ACC112 (cell line): ENCODE measurements at regions not wholly inside any gene's neighbourhood (a gene's known extent, or its start where the extent isn't known, plus 50 kb on each side); places are given as distances from the start of the nearest gene placed in this dataset.
"Not testable (repeated sequence)": the region's sequence is repeated elsewhere in the genome, so short reads cannot be mapped to it uniquely, and the experiment has no call there.

ENCODE experiments used
- H2AFZ ChIP-seq: fragments of 200-600 bp; sonication (generic); one replicate; pipeline ENCODE4 v1.6.0; 2017; ENCODE audit warnings: antibody characterized with exemption, low read length; ENCODE audit not compliant: unreplicated experiment
- H3K27ac ChIP-seq: fragments of 200-600 bp; sonication (generic); 2 replicates; pipeline ENCODE4 v1.5.1; 2014; ENCODE audit warnings: low read depth, mild to moderate bottlenecking, antibody characterized with exemption, low read length, moderate library complexity
- H3K27me3 ChIP-seq: fragments of 200-600 bp; sonication (generic); 2 replicates; pipeline ENCODE4 v1.6.1; 2014; ENCODE audit warnings: mild to moderate bottlenecking, antibody characterized with exemption, low read length, moderate library complexity, mixed read lengths; ENCODE audit not compliant: insufficient read depth
- H3K36me3 ChIP-seq: fragments of 200-600 bp; sonication (generic); 2 replicates; pipeline ENCODE4 v1.6.1; 2016; ENCODE audit warnings: mild to moderate bottlenecking, antibody characterized with exemption, low read length, moderate library complexity, mixed read lengths; ENCODE audit not compliant: insufficient read depth
- H3K4me1 ChIP-seq: fragments of 200-600 bp; sonication (generic); one replicate; pipeline ENCODE4 v1.6.1; 2016; ENCODE audit warnings: low read length, mixed read lengths; ENCODE audit not compliant: insufficient read depth, unreplicated experiment, control insufficient read depth
- H3K4me3 ChIP-seq: fragments of 200-600 bp; sonication (generic); 2 replicates; pipeline ENCODE4 v1.5.1; 2014; ENCODE audit warnings: mild to moderate bottlenecking, low read depth, low read length
- H3K79me2 ChIP-seq: fragments of 200-600 bp; sonication (generic); one replicate; pipeline ENCODE4 v1.6.0; 2016; ENCODE audit warnings: low read length; ENCODE audit not compliant: control insufficient read depth, unreplicated experiment, insufficient read depth

DNA sequence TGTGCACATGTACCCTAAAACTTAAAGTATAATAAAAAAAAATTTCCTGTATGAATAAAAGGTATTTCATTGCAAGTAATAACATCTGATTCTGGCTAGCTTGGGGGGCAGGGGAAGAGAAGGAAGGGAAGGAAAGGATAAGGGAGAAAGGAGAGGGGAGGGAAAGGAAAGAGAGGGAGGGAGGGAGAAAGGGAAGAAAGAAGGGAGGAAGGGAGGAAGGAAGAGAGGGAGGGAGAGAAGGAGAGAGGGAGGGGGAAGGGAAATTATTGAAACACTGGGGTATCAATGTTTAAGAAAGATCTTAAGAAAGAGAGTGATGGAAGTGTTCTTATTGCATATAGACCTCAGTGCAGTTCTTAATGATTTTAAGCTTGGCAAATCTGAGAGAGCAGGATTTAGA lies 129.8 kb upstream of the ZNF366 start:
- H2AFZ ChIP-seq = no peak overlapping the region
- H3K27me3 ChIP-seq = no peaks in the 10 kb centered on the region
- H3K4me1 ChIP-seq = peaks cover 3% of the 10 kb centered on the region
- no peaks in the 10 kb centered on the region for H3K79me2 ChIP-seq
- no peaks in the 10 kb centered on the region for H3K36me3 ChIP-seq
- no peak overlapping the region for H3K4me3 ChIP-seq
- H3K27ac ChIP-seq = no peak overlapping the region

GRCh38 chr5:72636565-72636964 lies 129.4 kb upstream of the ZNF366 start:
- H3K4me1 ChIP-seq, H3K27me3 ChIP-seq, H2AFZ ChIP-seq, H3K4me3 ChIP-seq, H3K36me3 ChIP-seq, H3K27ac ChIP-seq, H3K79me2 ChIP-seq: not testable (repeated sequence)

DNA sequence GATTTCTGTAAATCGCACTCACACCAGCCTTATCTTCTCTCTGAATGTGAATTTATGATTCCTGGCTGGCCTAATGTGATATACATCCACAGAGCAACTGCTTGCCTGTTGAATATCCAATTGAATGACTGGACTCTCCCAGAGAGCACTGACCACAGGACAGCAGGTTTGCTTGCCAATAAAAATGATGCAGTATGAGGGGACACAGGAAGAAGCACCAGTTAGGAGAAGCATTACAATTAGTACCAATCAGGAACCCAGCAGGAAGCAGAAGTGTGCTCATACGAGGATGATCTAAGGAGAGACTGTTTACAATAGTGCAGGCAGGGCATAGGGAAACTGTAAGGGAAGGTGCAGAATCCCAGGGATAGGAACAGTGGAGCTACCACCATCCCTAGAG lies 127.2 kb upstream of the ZNF366 start:
- Histone ChIP-seq H3K27me3 (no peaks in the 10 kb centered on the region), H3K4me1 (peaks cover 3% of the 10 kb centered on the region), H3K79me2 (no peaks in the 10 kb centered on the region), H2AFZ (no peak overlapping the region), H3K4me3 (no peak overlapping the region), H3K36me3 (no peaks in the 10 kb centered on the region), H3K27ac (no peak overlapping the region)

GRCh38 chr5:72633649-72634048 lies 126.4 kb upstream of the ZNF366 start:
- H3K79me2 ChIP-seq = no peaks in the 10 kb centered on the region
- peaks cover 3% of the 10 kb centered on the region for H3K4me1 ChIP-seq
- no peak overlapping the region for H3K27ac ChIP-seq
- H3K4me3 ChIP-seq = no peak overlapping the region
- no peak overlapping the region for H2AFZ ChIP-seq
- H3K36me3 ChIP-seq = no peaks in the 10 kb centered on the region
- no peaks in the 10 kb centered on the region for H3K27me3 ChIP-seq

DNA sequence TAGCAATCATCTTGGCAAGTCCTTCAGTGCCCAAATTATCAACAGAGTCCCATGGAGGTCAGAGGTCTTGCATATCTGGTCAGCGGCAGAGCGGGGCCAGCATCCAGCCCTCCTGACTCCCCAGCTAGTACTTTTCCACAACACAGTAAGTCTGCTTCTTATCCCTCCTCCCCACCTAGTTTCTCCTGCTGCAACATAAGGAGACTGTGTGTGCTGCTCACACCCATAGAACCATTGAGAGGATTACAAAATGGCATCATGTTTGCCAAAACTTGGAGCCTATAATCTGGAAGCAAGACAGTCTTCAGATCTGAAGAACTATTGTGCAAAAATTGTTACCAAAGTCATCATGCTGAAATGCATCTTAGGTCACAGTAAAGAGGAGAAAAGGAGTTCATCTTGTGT lies 125.8 kb upstream of the ZNF366 start:
- Histone ChIP-seq H3K27me3 (no peaks in the 10 kb centered on the region), H3K4me1 (peaks cover 3% of the 10 kb centered on the region), H3K4me3 (no peak overlapping the region), H2AFZ (no peak overlapping the region), H3K36me3 (no peaks in the 10 kb centered on the region), H3K79me2 (no peaks in the 10 kb centered on the region), H3K27ac (no peak overlapping the region)

GRCh38 chr5:72630721-72631120 lies 123.5 kb upstream of the ZNF366 start:
- Histone ChIP-seq H3K27me3 (no peaks in the 10 kb centered on the region), H3K79me2 (no peaks in the 10 kb centered on the region), H2AFZ (no peak overlapping the region), H3K4me3 (no peak overlapping the region), H3K4me1 (peaks cover 3% of the 10 kb centered on the region), H3K36me3 (no peaks in the 10 kb centered on the region), H3K27ac (no peak overlapping the region)

DNA sequence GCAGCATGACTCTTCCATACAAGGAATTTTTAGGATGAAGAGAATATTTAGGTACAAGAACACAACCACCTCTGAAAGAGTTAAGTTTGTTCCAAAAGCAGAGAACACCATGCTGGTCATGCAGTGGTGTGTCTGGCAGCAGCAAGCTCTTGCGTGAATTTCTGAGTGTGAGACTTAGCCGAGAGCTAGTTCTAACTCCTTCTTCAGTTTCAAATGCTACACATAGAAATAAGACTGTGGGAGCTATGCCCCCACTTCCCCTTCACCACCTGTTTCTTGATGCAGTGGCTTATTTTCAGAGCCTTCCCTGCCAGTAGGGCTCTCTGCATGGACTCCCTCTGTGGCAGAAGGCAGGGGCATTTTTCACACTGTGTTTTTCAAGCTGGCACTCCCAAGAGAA lies 122.9 kb upstream of the ZNF366 start:
- Histone ChIP-seq H3K4me3 (no peak overlapping the region), H3K27ac (no peak overlapping the region), H3K36me3 (no peaks in the 10 kb centered on the region), H3K4me1 (peaks cover 10% of the 10 kb centered on the region), H3K27me3 (no peaks in the 10 kb centered on the region), H2AFZ (no peak overlapping the region), H3K79me2 (no peaks in the 10 kb centered on the region)

- Histone ChIP-seq H3K4me3 (no peak overlapping the region), H3K27ac (no peak overlapping the region), H3K27me3 (no peaks in the 10 kb centered on the region), H3K4me1 (peaks cover 22% of the 10 kb centered on the region), H3K36me3 (no peaks in the 10 kb centered on the region), H3K79me2 (no peaks in the 10 kb centered on the region), H2AFZ (no peak overlapping the region)
Measured at GRCh38 chr5:72628771-72629371, 121.7 kb upstream of the ZNF366 start.

GRCh38 chr5:72625332-72625731 lies 118.1 kb upstream of the ZNF366 start:
- Histone ChIP-seq H3K27me3 (no peaks in the 10 kb centered on the region), H3K27ac (peak overlapping the region; percentile 54; the same call in 1 of the 2 replicates), H2AFZ (peak overlapping the region; percentile 83), H3K36me3 (no peaks in the 10 kb centered on the region), H3K79me2 (no peaks in the 10 kb centered on the region), H3K4me1 (peaks cover 26% of the 10 kb centered on the region), H3K4me3 (peak overlapping the region; percentile 55; the same call in 1 of the 2 replicates)

- H3K27me3 ChIP-seq = no peaks in the 10 kb centered on the region
- peak overlapping the region; percentile 83 for H2AFZ ChIP-seq
- H3K27ac ChIP-seq = peak overlapping the region; percentile 54
Measured at GRCh38 chr5:72624641-72625236, 117.5 kb upstream of the ZNF366 start.

GRCh38 chr5:72623936-72624335 lies 116.7 kb upstream of the ZNF366 start:
- H3K36me3 ChIP-seq = no peaks in the 10 kb centered on the region
- peak overlapping the region; percentile 54 for H3K27ac ChIP-seq
- H3K79me2 ChIP-seq = no peaks in the 10 kb centered on the region
- peak overlapping the region; percentile 55; the same call in 1 of the 2 replicates for H3K4me3 ChIP-seq
- H2AFZ ChIP-seq = peak overlapping the region; percentile 56
- peaks cover 29% of the 10 kb centered on the region for H3K4me1 ChIP-seq
- no peaks in the 10 kb centered on the region for H3K27me3 ChIP-seq

More at GRCh38 chr5:72624641-72625236, 117.5 kb upstream of the ZNF366 start:
- no peaks in the 10 kb centered on the region for H3K79me2 ChIP-seq
- H3K4me3 ChIP-seq = peak overlapping the region; percentile 55
- H3K36me3 ChIP-seq = no peaks in the 10 kb centered on the region
- H3K4me1 ChIP-seq = peaks cover 26% of the 10 kb centered on the region
